Umbilical cord (tissue), 1 donor: ENCODE measurements at regions not wholly inside any gene's neighbourhood (a gene's known extent, or its start where the extent isn't known, plus 50 kb on each side); places are given as distances from the start of the nearest gene placed in this dataset.

Source experiments
- DNase-seq: peaks from one replicate; pipeline ENCODE4 v3.0.0-alpha.2; 2015; ENCODE audit warnings: low spot score

DNA sequence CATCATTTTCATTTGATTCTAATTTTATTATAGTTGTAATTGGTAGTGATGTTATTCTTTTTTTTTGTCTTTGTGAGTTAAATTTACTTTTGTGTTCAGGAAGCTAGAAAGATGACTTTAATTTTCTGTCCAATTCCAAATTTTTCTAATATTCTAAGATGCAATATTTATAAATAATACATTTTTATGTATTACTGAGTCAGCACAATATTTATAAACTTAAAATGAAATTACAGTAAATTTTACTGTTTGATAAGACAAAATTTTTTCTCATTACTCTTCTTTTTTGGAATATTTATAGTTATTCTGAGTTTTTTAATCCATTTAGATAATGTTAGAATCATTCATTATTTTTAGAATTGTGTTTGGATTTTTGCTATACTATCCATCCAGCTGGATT lies 1637.9 kb upstream of the ACO1 start:
- no peak for DNase-seq

DNA sequence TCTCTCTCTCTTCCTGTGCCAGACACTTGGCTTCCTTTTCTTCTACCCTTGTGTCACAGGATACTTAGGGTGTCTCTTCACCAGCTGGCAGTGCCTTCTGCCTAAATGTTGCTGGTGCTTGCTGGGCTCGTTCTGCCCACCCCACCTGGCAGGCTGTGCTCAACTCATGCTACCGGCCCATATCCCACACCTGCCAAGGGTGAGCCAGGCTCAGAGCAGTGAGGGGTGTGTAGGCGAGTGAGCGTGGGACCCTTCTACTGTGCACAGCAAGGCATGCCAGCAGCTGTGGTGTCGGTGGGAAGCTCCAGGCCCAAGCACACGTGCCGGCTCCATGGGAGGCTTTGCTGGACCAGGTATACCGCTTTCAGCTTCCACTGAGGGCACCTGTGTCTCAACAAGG lies 1626.7 kb upstream of the ACO1 start:
- no peak for DNase-seq

DNA sequence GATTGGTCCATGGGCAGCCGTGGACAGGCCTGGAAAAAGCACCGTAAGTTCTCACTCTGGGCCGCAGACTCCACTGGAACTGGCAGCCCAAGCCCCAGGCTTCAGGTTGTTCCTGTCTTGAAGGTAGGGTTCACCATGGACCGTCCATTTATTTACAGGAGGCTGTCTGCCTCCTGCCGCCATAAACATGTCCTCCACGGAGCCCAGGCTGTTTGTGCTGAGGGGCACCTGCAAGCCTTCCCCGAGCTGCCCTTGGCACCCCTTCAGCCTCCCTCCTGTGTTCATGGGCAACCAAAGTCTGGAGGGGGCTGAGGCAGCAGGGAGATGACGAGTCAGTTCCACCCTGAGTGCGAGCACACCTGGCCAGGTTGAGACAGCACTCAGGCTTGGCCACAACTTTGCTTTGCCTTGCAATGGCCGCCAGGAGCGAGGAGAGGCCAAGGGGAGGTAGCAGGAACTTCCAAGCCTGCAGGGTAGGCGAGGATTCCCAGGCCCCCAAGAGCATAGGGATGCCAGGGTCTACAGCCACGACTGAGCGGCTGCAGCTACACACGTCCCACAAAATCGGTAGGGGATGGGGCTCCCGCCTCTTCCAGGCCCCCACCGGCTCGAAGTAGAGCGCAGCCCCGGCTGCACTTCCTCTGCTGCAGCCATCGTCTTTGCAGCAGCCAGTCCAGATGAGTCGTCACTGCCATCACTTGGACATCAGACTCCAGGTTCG lies 1625.6 kb upstream of the ACO1 start:
- DNase-seq: no peak

DNA sequence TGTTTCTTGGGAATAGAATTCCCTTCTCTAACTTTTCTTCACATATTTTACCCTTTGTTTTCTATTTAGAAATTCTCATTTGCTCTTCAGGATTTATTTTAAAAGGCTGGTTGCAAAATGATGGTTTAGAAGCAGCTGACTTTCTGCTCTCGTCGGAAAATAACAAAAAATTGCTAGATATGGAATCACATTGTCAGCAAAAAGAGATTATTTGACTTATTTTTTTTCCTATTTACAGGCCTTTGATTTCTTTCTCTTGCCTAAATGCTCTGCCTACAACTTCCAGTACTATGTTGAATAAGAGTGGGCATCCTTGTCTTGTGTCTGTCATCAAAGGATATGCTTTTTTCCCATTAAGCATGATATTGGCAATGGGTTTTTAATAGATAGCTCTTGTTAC lies 1619.1 kb upstream of the ACO1 start:
- DNase-seq: no peak

DNA sequence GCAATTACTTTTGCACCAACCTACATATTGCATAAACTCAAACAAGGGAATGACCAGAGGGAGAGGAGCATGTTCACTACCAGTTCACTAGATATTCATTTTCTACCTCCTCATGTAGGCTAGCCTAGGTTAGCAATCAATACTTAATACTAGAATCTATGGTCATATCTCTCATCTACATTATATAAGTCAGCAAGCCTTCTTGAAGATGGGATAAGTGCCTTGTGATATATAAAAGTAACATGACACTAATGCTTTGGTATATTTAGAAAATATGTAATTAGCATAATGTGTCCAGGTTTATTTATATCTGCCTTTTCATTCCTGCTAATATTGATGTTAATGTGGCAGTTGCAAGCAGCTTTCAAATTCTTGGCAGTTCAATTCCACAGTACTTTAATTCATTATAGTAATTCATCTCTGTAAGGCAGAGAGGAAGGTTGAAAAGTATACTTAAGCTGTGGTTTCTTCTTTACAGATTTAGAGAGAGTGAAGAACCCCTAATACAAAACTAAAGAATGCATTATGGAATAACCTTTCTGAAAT lies 1613.2 kb upstream of the ACO1 start:
- no peak for DNase-seq

DNA sequence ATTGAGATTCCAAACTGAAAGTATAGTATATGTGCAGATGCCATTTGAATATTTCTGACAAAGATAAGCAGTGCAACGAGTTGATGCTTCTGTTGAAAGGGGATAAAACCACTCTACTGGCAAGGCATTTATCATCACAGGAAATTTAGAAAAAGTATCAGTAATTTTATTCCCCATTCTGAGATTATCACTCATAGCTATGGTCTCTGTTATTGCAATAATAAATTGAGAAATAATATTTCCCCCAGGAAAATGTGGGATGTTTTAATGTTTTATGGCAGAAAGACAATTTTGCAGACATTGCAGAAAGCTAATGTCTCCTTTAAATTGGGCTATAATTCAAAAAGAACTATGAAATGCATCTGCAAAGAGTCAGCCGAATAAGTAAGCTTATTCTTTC lies 1612.7 kb upstream of the ACO1 start:
- DNase-seq: peak; percentile 12

DNA sequence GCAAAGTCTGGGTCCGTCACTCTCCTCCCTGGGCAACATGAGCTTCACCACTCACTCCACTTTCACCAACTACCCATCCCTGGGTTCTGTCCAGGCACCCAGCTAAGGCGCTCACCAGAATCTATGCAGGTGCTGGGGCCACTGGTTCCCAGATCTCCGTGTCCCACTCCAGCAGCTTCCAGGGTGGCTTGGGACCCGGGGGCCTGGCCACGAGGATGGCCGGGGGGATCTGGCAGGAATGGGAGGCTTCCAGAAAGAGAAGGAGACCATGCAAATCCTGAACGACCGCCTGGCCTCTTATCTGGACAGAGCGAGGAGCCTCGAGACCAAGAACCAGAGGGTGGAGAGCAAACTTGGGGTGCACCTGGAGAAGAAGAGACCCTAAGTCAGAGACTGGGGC lies 1611.0 kb upstream of the ACO1 start:
- no peak for DNase-seq

DNA sequence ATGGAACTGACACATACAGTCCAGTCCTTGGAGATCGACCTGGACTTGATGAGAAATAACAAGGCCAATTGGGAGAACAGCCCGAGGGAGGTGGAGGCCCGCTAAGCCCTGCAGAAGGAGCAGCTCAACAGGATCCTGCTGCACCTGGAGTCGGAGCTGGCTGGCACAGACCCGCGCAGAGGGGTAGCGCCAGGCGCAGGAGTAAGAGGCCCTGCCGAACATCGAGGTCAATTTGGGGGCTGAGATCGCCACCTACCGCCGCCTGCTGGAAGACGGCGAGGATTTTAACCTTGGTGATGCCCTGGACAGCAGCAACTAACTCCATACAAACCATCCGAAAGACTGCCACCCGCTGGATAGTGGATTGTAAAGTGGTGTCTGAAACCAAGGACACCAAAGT lies 1610.1 kb upstream of the ACO1 start:
- DNase-seq: no peak

DNA sequence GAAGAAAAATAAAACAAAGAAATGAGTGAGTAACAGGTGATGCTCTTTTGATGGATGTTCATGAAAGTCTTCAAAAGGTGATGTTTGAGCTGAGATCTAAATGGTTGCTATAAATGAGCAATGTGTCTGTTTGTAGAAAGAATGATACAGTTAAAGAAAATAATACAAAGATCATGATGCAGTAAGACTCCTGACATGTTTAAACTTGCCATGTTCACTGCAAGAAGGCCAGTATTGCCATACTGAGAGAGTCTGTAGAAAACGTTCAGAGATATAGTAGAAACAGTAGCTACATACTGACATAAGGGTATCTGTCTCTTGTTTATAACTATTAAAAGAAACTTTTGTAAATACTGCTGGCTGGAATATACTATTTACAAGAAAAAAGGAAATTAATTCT lies 1609.2 kb upstream of the ACO1 start:
- no peak for DNase-seq

DNA sequence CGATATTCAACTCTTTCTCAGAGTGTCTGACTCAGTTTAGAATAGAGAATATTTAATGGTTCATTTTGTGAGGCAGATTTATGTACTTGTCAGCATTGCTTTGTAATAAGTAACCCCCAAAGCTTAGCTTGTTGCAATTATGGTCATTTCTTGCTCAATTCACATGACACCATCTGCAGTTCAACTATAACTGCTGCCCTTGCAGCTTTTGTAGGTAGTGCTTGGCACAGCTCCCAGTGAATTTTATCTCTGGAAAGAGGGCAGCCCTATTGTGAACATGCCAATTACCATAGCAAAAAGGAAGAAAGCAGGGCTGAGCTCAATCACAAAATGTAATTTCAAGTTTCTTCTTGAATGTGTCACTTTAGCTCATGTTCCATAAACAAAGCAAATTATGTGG lies 1587.7 kb upstream of the ACO1 start:
- no peak for DNase-seq

DNA sequence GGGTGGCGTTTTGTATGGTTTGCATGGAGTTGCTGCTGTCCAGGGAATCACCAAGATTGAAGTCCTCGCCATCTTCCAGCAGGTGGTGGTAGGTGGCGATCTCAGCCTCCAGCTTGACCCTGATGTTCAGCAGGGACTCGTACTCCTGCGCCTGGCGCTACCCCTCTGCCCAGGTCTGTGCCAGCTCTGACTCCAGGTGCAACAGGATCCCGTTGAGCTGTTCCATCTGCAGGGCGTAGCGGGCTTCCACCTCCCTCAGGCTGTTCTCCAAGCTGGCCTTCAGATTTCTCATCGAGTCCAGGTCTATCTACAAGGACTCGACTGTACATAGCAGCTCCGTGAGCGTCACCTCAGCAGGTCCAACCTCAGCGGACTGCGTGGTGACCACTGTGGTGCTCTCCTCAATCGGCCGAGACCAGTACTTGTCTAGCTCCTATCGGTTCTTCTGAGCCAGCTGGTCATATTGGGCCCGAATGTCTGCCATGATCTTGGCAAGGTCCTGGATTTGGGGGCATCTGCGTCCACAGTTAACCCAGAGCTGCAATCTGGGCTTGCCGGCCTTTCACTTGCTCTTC lies 1584.8 kb upstream of the ACO1 start:
- no peak for DNase-seq

DNA sequence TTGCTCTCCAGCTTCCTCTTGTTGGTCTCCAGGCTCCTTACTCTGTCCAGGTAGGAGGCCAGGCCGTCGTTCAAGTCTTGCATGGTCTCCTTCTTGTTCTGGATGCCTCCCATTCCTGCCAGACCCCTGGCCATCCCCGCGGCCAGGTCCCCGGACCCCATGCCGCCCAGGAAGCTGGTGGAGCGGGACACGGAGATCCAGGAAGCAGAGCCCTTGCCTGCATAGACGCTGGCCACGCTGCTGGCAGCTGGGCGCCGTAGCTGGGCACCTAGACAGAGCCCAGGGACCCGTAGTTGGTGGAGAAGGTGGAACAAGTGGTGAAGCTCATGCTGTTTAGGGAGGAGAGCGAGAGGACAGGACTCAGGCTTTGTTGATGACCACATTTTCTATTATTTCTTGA lies 1584.0 kb upstream of the ACO1 start:
- no peak for DNase-seq

DNA sequence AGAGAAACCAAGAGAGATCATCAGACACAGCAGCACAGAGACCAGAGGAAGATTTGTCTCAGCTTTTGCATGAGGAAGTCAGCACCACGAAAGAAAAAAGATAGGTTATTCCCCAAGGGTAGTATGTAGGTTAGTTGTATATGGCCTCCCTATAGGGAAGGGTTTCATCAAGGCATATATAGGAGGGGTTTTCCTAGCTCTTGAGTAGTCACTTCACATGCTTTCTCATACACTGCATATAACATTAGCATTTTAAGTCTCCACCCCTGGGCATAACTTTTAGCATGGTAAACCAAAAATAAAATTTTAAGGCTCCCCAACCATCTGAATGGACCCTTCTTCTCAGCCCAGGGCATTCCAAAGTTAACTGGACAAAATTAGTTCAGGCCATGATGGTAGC lies 1571.6 kb upstream of the ACO1 start:
- DNase-seq: no peak

DNA sequence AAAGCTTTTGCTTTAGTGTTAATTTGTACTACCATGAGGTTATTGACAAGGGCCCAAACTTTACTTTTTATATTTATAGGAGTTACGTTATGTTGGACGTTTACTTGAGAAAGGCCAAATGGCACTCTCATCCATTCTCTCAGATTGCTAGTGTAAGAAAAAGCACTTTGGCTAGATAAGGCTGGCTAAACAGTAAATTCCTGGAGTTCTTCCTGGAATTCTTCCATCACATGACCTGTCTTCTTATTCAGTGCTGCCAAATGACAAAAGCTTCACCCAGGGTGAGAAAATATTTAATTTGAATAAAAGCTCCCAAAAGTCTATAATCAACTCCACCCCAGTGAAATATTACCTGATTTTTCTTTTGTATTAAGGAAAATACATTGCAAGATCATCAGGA lies 1568.9 kb upstream of the ACO1 start:
- peak; percentile 31 for DNase-seq

DNA sequence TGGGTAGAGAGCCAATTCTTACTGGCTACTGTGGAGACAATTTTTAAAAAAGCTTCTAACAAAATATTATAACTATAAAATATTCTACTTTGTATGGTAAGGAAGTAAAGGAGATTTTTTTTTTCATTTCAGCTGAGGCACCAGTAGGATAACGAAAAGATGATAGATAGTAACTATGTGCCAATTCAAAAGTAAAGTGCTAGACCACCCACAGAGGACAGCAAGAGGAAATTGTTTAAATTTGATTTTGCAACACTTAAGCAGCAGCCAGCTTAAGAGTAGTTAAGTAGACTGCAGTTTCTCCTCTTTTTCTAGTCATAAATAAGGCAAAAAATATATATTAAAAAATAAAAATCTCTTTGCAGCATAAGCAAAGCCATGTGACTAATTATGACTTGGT lies 1539.3 kb upstream of the ACO1 start:
- DNase-seq: no peak

DNA sequence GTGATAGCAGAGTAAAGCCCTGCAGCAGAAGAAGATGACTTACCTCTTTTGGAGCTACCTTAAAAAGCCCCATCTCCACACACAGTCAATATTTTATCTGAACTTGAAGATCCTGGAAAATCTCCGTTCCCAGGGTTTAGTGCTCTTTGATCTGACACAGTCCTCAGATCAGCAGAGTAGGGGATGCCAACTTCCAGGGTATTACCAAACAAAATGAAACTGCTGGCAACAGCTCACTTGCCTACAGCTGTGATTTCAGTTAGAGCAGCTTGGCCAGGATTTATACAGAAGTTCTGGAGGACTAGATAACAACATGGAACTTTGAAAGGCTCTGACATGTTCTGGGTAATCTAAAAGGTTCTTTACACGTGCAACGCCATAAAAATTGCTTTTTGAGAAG lies 1537.8 kb upstream of the ACO1 start:
- peak; percentile 95 for DNase-seq

DNA sequence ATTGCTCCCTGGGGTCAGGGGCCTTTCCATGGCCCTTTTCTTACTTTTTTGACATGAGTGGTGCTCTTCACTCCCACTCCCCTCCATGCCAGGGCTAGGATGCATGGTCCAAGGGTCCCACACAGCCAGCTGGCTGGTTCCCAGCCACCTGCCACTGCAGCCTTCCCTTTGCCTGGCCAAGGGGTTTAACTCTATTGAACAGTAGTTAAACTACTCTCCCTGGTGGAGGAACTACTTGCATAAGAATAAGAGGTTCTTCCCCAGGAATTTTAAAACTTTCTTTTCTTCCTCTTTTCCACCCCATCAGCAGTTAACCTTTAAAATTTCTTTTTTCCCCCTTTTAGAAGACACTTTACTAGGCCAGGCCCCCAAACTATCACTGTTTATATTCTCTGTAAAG lies 1532.8 kb upstream of the ACO1 start:
- DNase-seq: no peak

DNA sequence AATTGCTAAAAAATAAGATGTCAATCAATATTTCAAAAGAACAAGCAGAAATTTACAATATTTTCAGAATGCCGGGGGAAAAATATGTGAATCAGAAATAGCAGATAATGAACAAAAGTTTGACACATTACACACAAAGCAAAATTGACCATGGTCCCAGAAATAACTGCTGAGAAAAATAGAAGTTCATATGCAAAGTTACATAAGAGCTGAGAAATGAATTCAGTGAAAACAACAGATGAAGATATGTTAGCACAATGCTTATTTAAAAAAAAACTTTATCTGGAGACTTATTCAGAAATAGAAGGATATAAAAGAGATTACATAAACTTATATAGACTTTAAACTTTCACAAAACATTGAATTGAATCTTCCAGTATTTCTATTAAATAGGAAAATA lies 1483.7 kb upstream of the ACO1 start:
- DNase-seq: no peak

DNA sequence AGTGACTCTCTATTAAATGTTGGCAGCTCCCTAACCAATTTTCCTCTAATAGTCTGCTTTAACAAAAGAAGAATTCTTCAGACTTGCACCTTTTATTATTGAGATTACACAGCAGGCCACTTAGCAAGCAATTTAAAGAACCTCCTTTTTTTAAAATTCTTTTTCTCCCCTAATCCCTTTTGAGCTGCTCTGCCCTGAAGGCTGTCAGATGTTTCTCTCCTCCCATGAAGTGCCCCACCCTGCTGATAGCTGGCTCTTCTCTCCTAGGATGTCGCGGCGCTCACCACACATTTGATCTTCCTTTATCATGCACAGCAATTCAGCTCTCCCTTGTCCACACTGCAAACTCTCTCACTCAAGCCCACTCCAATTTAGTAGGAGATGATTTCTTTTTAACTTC lies 1471.1 kb upstream of the ACO1 start:
- no peak for DNase-seq

DNA sequence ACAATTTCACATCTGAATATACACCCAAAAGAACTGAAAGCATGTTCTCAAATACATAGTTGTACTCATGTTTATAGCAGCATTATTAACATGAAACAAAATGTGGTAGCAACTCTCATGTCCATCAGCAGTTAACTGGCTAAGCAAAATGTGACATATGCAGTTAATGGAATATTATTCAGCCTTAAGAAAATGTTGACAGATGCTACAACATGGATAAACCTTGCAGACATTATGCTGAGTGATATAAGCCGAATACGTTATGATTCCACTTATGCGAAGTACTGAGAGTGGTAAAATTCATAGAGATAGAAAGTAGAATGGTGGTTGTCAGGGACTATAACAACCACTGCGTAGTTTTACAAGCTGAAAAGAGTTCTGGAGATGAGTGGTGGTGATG lies 1469.0 kb upstream of the ACO1 start:
- no peak for DNase-seq

DNA sequence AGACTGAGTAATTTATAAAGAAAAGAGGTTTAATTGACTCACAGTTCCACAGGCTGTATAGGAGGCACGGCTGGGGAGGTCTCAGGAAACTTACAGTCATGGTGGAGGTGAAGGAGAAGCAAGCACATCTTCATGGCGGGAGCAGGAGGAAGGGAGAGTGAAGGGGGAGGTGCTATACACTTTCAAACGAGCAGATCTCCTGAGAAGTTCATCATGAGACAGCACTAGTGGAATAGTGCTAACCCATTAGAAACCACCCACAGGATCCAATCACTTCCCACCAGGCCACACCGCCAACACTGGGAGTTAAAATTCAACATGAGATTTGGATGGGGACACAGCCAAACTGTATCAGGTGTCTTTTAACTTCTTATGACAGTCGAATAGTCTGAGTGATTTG lies 1459.3 kb upstream of the ACO1 start:
- DNase-seq: no peak

DNA sequence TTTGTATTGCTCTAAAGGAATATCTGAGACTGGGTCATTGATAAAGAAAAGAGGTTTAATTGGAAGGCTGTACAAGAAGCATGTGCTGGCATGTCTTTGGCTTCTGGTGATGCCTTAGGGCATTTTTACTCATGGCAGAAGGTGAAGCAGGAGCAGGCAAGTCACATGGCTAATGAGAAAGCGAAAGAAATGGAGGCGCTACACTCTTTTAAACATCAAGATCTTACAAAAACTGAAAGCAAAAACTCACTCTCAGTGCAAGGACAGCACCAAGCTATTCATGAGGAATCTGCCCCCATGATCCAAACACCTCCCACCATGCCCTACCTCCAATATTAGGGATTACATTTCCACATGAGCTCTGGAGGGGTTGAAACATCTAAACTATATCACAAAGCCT lies 1458.8 kb upstream of the ACO1 start:
- no peak for DNase-seq

DNA sequence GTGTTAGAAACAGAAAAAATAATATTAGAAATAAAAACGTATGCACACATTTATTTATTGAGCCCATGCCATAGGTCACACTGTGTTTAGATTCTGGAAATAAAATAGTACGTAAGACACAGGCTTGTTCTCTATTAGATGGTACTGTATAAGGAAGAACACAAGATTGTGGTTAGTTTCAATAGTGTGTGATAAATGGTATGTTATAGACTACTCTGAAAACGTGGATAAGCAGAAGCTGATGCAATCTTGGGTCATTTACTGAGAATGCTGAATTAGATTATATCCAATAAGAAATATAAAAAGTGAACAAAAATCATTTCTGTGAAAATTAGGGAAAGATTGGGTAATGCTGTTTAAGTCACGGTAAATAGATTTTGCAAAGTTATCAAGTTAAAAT lies 1456.4 kb upstream of the ACO1 start:
- DNase-seq: no peak

DNA sequence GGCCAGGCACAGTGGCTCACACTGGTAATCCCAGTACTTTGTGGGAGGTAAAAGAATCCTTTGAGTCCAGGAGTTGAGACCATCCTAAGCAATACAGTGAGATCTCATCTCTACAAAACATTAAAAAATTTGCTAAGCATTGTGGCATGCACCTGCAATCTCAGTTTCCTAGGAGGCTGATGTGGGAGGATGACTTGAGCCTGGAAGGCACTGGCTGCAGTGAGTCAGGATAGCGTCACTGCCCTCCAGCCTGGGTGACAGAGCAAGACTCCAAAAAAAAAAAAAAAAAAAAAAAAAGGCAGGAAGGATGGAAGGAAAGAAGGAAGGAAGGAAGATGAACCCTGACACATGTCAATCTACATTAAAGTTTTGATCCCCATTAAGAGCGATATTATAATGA lies 1452.2 kb upstream of the ACO1 start:
- DNase-seq: no peak
